ELR (cell line): ENCODE measurements at regions not wholly inside any gene's neighbourhood (a gene's known extent, or its start where the extent isn't known, plus 50 kb on each side); places are given as distances from the start of the nearest gene placed in this dataset.

Source experiments
- DNase-seq: peaks from one replicate; pipeline ENCODE4 v3.0.0-alpha.2; 2015; ENCODE audit warnings: low read depth

- no peak for DNase-seq
Measured at GRCh38 chr1:58430421-58431275, 115.9 kb downstream of the OMA1 start.

DNA sequence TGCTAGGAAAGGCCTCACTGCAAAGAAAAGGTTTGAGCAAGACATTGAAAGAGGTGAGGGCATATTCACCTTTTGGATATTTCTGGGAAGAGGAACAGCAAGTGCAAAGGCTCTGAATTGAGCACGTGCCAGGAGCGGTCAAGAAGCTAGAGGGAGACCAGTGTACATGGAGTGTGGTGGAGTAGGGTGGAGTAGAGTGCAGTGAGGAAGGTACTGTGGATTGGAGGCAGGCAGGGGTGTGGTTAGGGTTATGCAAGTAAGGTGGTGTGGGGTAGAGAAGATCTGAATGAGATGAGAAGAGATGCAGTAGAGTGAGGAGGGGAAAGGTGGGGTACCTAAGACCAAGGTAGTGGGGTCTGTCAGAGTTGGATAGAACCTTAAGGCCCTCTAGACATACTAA, 119.6 kb downstream of the OMA1 start:
- no peak for DNase-seq

DNA sequence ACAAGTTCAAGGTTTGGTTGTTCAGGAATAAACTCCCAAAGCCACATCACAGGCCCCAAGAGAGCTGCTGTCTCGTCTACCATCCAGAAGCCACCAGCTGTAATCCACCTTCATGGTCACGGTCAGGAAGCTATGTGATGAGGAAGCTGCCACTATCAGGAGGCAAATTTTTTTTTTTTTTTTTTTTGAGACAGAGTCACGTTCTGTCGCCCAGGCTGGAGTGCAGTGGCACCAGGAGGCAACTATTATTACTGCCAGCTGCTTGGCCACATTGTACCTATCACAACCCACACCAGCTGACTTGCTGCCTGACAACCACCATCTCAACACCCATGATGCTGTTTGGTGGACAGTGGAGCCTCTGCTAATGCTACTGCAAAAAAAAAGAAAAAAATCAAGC, 124.1 kb downstream of the OMA1 start:
- no peak for DNase-seq

GRCh38 chr1:58418283-58419228, 128.0 kb downstream of the OMA1 start:
- no peak for DNase-seq

GRCh38 chr1:58412071-58412580, 134.4 kb downstream of the OMA1 start:
- peak; percentile 69 for DNase-seq

GRCh38 chr1:58409890-58410289, 136.6 kb downstream of the OMA1 start:
- DNase-seq, result peak; percentile 16

GRCh38 chr1:58409336-58409735, 137.2 kb downstream of the OMA1 start:
- DNase-seq, result no peak

DNA sequence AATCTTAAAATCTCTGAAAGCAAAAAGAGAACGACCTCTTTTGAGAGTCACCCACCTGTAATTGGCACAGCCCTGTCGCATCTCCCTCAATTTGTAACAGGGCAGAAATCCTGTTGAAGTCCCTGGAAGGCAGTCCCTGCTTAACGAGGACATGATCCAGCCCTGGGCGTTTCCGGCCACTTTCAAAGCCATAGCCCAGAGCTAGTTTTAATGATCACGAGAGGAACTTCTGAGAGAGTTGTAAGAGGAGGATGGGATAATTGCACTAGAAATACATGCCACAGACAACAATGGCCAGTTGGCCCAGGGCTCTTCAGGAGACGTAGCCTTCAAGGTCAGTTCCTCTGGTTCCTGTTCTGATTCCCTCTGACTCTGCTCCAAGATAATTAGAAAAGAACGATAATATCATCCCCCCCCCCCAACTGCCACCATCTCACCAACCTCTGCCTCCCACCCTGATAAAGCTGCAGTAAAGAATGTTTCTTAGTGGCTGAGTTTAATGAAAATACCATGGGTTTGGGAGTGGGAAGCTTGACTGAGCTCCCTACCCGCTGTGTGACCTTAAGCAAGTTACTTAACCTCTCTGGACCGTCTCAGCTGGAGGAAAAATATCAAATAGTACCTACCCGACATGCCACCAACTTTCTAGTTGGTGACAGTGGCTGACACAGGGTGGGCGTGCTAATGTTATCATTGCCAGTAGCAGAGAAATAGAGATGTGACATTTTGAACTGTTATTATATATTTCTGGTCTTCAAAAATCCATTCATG, 140.0 kb downstream of the OMA1 start:
- no peak for DNase-seq

DNA sequence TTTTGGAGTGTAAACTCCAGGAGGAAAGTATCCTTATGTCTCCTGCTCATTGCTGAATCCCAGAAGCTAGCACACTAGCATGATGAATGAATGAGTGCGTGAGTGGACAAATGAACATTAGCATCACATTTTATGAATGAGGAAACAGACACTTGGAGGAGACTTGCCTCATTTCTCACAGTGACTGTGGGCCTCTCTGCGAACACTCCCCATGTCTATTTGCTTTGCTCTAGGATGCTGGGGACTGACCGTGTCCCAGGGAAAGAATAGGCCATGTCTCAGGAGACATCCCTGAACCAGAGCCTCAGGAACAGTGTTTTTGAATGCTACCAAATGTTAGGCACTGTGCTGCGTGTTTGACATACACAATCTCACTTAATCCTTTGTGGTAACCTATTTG, 140.9 kb downstream of the OMA1 start:
- no peak for DNase-seq

- no peak for DNase-seq
Measured at GRCh38 chr1:58403894-58404293, 142.6 kb downstream of the OMA1 start.

DNA sequence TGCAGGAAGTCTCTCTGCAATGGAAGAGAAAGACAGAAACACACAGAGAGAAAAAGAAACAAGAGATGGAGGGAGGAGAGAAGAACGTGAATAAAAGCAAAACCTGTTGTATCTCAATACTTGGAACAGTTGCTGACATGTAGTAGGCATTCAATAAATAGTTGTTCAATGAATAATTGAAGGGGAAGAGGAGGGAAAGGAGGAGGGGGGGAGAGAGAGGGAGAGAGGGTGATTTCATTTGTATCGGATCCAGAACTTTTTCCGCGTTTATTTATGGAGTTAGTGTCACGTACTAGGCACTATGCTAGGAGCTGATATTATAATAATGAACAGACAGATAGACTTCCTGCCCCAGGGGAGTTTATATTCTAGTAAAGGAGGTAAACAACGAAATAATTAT, 144.1 kb downstream of the OMA1 start:
- peak; percentile 37 for DNase-seq

DNA sequence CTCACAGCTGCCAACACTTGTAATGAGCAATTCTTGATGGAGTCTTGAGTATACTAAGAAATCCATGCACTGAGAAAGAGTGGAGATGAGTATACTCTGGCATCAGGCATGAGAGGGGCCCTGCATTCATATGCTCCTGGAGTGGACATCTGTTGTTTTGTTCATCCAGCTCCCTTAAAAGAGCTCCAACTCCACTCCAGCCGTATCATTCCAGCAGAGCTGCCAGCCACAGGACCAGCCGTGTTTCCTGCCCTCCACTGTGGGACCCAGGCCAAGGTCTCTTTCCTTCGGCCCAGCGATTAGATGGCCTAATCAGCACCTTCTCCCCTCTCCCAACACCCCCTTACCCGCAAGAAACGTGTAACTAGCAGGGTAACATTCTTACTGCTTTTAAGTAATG, 144.5 kb downstream of the OMA1 start:
- no peak for DNase-seq

DNA sequence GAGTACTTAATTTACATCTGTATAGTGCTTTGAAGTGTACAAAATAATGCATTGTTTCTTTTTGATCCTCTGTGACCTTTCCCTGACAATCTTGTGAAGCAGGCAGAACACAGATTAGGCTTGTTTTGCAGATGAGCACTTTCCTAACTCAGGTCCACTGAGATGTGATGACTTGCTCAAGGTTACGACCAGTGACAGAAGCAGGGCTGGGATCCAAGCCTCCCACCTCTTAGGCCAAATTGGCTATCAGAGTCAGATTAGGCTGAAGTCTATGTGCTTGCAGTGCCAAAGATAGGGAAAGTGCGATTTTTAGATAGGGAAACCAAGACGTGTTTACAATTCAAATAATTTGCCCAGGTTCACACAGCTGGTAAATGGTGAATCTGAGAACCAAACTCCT, 147.3 kb downstream of the OMA1 start:
- DNase-seq, result no peak

DNA sequence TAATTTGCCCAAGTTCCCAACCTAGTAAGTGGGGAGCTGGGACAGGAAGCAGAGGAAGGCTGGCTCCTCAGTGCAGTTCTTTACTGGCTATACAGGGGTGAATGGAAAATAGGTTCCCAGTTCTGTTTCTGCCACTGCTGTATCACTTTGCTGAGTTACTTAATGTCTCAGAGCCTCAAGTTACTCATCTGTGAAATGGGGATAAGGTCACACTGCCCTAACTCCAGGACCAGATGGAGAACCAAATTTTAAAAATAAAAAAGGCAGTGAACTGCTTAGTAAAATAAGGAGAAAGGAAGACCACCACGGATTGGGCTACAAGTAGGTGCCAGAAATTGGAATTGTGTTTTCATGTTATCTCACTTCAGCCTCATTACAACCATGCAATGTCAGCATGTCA, 147.8 kb downstream of the OMA1 start:
- no peak for DNase-seq

GRCh38 chr1:58397187-58397820, 149.2 kb downstream of the OMA1 start:
- DNase-seq, result peak; percentile 92

DNA sequence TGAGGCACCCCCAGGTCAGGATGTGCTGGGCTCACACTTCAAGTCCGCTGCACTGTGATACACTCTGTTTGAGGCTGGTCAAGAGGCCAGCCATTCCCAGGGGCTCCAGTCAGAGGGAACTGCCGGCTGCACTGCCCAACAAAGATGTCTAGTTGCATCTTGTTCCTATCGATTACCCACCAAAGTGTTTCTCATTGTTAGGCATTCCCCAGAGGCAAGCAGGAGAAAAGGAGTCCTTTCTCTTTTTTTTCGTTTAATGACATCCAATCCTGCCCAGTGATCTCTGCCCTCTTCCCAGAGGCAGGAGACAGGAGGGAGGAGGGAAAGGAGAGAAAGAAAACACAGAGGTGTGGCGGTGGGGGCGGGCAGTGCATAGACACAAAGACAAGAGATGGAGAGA, 150.4 kb downstream of the OMA1 start:
- no peak for DNase-seq

GRCh38 chr1:58395355-58395754, 151.2 kb downstream of the OMA1 start:
- peak; percentile 95 for DNase-seq

GRCh38 chr1:58392083-58392482, 154.4 kb downstream of the OMA1 start:
- no peak for DNase-seq

DNA sequence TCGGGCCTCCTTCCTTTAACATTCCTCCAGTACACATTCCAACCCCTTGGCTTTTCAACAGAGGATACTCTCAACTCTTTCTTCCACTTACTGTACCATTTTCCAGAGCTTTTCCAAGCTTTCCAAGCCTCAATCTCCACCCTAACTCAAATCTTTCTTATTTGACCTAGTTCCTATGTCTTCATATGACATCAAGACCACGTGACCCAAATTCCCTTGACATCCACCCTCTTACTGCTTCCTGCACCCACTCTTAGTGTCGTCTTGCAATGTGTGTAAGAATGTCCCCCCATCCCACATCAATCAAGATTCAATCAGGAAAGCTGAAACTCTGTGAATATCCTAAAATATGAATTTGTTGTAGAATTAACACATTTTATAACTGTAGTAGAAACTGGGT, 155.0 kb downstream of the OMA1 start:
- no peak for DNase-seq

GRCh38 chr1:58391056-58391455, 155.5 kb downstream of the OMA1 start:
- no peak for DNase-seq

- DNase-seq, result no peak
Measured at GRCh38 chr1:58390091-58390490, 156.4 kb downstream of the OMA1 start.

- DNase-seq, result no peak
Measured at GRCh38 chr1:58380345-58380744, 166.2 kb downstream of the OMA1 start.
